ENCODE measurements at regions not wholly inside any gene's neighbourhood (a gene's known extent, or its start where the extent isn't known, plus 50 kb on each side); places are given as distances from the start of the nearest gene placed in this dataset.

- TF ChIP-seq CTCF (IDR thresholded peaks at IDR 0.05) (no peak), EZH2 (IDR thresholded peaks at IDR 0.05; ENCODE audit: borderline replicate concordance, insufficient read depth, low read depth, low read length, poor library complexity, severe bottlenecking) (no peak)
Measured at GRCh38 chr2:49618491-49618890, 464.2 kb upstream of the FSHR start.

Measured in B cell (primary cell).